ENCODE measurements at regions not wholly inside any gene's neighbourhood (a gene's known extent, or its start where the extent isn't known, plus 50 kb on each side); places are given as distances from the start of the nearest gene placed in this dataset.

GRCh38 chr22:48332438-48333322, 1495.0 kb downstream of the BRD1 start:
- TF ChIP-seq, protein P1, sequence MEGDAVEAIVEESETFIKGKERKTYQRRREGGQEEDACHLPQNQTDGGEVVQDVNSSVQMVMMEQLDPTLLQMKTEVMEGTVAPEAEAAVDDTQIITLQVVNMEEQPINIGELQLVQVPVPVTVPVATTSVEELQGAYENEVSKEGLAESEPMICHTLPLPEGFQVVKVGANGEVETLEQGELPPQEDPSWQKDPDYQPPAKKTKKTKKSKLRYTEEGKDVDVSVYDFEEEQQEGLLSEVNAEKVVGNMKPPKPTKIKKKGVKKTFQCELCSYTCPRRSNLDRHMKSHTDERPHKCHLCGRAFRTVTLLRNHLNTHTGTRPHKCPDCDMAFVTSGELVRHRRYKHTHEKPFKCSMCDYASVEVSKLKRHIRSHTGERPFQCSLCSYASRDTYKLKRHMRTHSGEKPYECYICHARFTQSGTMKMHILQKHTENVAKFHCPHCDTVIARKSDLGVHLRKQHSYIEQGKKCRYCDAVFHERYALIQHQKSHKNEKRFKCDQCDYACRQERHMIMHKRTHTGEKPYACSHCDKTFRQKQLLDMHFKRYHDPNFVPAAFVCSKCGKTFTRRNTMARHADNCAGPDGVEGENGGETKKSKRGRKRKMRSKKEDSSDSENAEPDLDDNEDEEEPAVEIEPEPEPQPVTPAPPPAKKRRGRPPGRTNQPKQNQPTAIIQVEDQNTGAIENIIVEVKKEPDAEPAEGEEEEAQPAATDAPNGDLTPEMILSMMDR (IDR thresholded peaks at IDR 0.05): no peak
- no peaks in the 10 kb centered on the region for H3K27me3 ChIP-seq
- no peak overlapping the region for H3K4me3 ChIP-seq

GRCh38 chr22:48331691-48332220, 1495.9 kb downstream of the BRD1 start:
- no peak for DNase-seq (ENCODE audit: low spot score)
- H3K9me3 ChIP-seq: peaks cover 0 to 9% of the 10 kb centered on the region in 2 donors
- H3K4me3 ChIP-seq: no peak overlapping the region
- no peaks in the 10 kb centered on the region for H3K27me3 ChIP-seq
- TF ChIP-seq, protein P1 (IDR thresholded peaks at IDR 0.05): no peak
- no peak overlapping the region for H3K27ac ChIP-seq
- no peaks in the 10 kb centered on the region for H3K4me1 ChIP-seq
- no peaks in the 10 kb centered on the region for H3K36me3 ChIP-seq

More at GRCh38 chr22:48332438-48333322, 1495.0 kb downstream of the BRD1 start:
- DNase-seq (ENCODE audit: low spot score): no peak
- Histone ChIP-seq H3K36me3 (no peaks in the 10 kb centered on the region), H3K9me3 (peaks cover 0 to 9% of the 10 kb centered on the region in 2 donors), H3K27ac (no peak overlapping the region), H3K4me1 (no peaks in the 10 kb centered on the region)

DNA sequence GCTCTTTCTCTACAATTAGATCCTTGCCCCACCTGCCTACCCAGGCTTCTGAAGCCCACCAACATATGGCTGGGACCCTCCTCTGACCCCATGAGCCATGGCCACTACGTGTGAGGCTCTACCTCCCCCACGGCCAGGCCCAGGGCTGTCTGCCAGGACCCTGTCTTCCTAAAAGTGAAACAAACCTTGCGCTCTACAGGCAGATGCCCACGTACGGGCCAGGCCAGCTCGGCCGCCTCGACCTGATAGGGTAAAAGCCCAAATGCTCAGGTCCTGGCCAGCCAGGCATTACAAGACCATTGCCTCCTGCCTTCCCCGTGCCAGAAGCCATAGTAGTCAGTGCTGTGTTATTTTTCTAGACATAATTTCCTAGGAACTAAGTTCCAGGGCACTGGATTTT, 1496.4 kb downstream of the BRD1 start:
- Histone ChIP-seq H3K27me3 (no peaks in the 10 kb centered on the region), H3K27ac (no peak overlapping the region), H3K36me3 (no peaks in the 10 kb centered on the region), H3K4me1 (no peaks in the 10 kb centered on the region), H3K4me3 (no peak overlapping the region), H3K9me3 (peaks cover 0 to 9% of the 10 kb centered on the region in 2 donors)
- DNase-seq (ENCODE audit: low spot score): no peak
- TF ChIP-seq, protein P1 (IDR thresholded peaks at IDR 0.05): no peak

DNA sequence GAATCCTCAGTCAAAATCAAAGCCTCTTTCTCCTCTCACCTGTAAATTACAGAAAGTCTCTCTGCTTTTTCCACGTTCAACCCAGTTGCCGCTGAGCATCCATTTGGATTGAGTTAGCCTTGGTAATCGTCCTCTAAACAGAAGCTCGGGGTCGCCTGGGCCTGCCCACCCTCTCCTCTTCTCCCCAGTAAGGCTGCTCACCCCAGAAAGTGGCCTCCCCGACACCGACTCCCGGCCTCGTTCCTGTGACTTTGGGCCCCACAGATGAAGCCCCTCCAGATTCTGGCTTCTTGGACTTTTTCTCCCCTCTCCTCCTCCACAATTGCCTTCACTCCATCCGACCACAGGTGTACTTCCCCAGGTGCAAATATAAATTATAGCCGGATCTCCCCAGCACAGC, 1500.0 kb downstream of the BRD1 start:
- H3K4me3 ChIP-seq: no peak overlapping the region
- H3K4me1 ChIP-seq: no peaks in the 10 kb centered on the region
- peaks cover 0 to 27% of the 10 kb centered on the region in 2 donors for H3K9me3 ChIP-seq
- H3K36me3 ChIP-seq: no peaks in the 10 kb centered on the region
- H3K27me3 ChIP-seq: no peaks in the 10 kb centered on the region
- no peak overlapping the region for H3K27ac ChIP-seq
- TF ChIP-seq, protein P1 (IDR thresholded peaks at IDR 0.05): no peak
- no peak for DNase-seq (ENCODE audit: low spot score)

DNA sequence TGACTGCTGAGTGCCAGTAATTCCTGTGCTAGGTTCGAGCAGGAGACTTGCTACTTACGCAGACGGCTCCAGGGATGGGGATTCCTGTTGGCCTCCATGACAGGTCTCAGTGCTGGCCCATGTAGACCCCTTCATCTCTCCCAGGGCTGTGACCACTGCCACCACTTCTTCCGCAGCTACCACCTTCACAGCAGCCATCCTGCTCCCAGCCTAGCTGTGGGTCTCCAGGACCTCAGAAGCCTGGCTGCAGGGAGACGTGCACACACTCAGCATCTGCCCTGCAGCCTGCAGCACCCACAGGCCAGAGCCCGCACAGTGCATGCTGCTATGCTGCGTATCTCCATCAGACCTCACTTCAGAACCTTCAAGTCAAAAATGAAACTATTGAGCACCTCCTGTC, 1503.9 kb downstream of the BRD1 start:
- peaks cover 0 to 19% of the 10 kb centered on the region in 2 donors for H3K9me3 ChIP-seq
- no peaks in the 10 kb centered on the region for H3K4me1 ChIP-seq
- no peak for DNase-seq (ENCODE audit: low spot score)
- H3K27ac ChIP-seq: no peak overlapping the region
- TF ChIP-seq, protein P1 (IDR thresholded peaks at IDR 0.05): no peak
- H3K4me3 ChIP-seq: no peak overlapping the region
- no peaks in the 10 kb centered on the region for H3K27me3 ChIP-seq
- no peaks in the 10 kb centered on the region for H3K36me3 ChIP-seq

Measured in right atrium auricular region (tissue), 2 donors.